HL-60 (cell line): ENCODE measurements at regions not wholly inside any gene's neighbourhood (a gene's known extent, or its start where the extent isn't known, plus 50 kb on each side); places are given as distances from the start of the nearest gene placed in this dataset.

Experiments
- GABPA ChIP-seq: IDR thresholded peaks from 2 replicates; pipeline ENCODE4 v1.6.1; 2012; ENCODE audit warnings: low read depth
- POLR2AphosphoS5 ChIP-seq: IDR thresholded peaks from 2 replicates; pipeline ENCODE4 v1.6.1; 2012; ENCODE audit warnings: low read depth
- SPI1 ChIP-seq: IDR thresholded peaks from 2 replicates; pipeline ENCODE4 v1.6.1; 2012; ENCODE audit warnings: low read depth, mild to moderate bottlenecking, borderline replicate concordance
- TF ChIP-seq, protein P1 (sequence below): IDR thresholded peaks from one replicate; pipeline ENCODE4 v1.5.1; 2011; ENCODE audit warnings: low read length, control low read depth, inconsistent platforms; ENCODE audit not compliant: insufficient read depth
- TF ChIP-seq, protein P2 (sequence below): IDR thresholded peaks from 2 replicates; pipeline ENCODE4 v1.6.1; 2012; ENCODE audit warnings: low read depth; ENCODE audit not compliant: insufficient replicate concordance

DNA sequence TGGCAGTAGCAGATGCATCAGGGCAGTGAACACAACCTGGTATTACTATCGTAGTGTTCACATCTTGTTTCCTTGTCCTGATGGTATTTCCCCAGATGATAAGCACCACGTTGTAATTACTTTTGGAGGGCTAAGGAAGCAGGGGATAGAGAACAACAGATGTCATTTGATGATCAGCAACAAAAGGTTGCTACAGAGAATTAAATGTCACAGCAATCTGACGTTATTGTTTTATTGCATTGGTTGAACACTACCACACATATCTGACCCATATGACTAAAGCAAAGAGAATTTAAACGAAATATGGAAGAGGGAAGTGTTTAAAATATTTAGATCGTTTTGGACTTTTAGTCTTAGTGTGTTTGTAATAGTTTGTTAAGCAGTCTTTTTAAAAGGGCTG is 408.3 kb downstream of the SH3GL2 start:
- TF ChIP-seq, protein P1, sequence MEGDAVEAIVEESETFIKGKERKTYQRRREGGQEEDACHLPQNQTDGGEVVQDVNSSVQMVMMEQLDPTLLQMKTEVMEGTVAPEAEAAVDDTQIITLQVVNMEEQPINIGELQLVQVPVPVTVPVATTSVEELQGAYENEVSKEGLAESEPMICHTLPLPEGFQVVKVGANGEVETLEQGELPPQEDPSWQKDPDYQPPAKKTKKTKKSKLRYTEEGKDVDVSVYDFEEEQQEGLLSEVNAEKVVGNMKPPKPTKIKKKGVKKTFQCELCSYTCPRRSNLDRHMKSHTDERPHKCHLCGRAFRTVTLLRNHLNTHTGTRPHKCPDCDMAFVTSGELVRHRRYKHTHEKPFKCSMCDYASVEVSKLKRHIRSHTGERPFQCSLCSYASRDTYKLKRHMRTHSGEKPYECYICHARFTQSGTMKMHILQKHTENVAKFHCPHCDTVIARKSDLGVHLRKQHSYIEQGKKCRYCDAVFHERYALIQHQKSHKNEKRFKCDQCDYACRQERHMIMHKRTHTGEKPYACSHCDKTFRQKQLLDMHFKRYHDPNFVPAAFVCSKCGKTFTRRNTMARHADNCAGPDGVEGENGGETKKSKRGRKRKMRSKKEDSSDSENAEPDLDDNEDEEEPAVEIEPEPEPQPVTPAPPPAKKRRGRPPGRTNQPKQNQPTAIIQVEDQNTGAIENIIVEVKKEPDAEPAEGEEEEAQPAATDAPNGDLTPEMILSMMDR, result no peak
- no peak for TF ChIP-seq POLR2AphosphoS5
- TF ChIP-seq, protein P2, sequence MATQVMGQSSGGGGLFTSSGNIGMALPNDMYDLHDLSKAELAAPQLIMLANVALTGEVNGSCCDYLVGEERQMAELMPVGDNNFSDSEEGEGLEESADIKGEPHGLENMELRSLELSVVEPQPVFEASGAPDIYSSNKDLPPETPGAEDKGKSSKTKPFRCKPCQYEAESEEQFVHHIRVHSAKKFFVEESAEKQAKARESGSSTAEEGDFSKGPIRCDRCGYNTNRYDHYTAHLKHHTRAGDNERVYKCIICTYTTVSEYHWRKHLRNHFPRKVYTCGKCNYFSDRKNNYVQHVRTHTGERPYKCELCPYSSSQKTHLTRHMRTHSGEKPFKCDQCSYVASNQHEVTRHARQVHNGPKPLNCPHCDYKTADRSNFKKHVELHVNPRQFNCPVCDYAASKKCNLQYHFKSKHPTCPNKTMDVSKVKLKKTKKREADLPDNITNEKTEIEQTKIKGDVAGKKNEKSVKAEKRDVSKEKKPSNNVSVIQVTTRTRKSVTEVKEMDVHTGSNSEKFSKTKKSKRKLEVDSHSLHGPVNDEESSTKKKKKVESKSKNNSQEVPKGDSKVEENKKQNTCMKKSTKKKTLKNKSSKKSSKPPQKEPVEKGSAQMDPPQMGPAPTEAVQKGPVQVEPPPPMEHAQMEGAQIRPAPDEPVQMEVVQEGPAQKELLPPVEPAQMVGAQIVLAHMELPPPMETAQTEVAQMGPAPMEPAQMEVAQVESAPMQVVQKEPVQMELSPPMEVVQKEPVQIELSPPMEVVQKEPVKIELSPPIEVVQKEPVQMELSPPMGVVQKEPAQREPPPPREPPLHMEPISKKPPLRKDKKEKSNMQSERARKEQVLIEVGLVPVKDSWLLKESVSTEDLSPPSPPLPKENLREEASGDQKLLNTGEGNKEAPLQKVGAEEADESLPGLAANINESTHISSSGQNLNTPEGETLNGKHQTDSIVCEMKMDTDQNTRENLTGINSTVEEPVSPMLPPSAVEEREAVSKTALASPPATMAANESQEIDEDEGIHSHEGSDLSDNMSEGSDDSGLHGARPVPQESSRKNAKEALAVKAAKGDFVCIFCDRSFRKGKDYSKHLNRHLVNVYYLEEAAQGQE, result no peak
- no peak for TF ChIP-seq GABPA
- no peak for TF ChIP-seq SPI1
